B cell (primary cell): ENCODE measurements at regions not wholly inside any gene's neighbourhood (a gene's known extent, or its start where the extent isn't known, plus 50 kb on each side); places are given as distances from the start of the nearest gene placed in this dataset.

ENCODE experiments used
- CTCF ChIP-seq: fragments of 200-600 bp; IDR thresholded peaks from one replicate; pipeline ENCODE4 v1.8.0; 2022; ENCODE audit warnings: antibody characterized with exemption, mild to moderate bottlenecking
- EZH2 ChIP-seq: IDR thresholded peaks from 2 replicates; pipeline ENCODE4 v1.6.1; 2012; ENCODE audit warnings: borderline replicate concordance, low read depth, mild to moderate bottlenecking, moderate library complexity, low read length; ENCODE audit not compliant: insufficient read depth, poor library complexity, severe bottlenecking

GRCh38 chr9:89978185-89978584, 373.4 kb downstream of the GADD45G start:
- TF ChIP-seq EZH2, result no peak
- no peak for TF ChIP-seq CTCF
